ENCODE measurements at regions not wholly inside any gene's neighbourhood (a gene's known extent, or its start where the extent isn't known, plus 50 kb on each side); places are given as distances from the start of the nearest gene placed in this dataset.

DNA sequence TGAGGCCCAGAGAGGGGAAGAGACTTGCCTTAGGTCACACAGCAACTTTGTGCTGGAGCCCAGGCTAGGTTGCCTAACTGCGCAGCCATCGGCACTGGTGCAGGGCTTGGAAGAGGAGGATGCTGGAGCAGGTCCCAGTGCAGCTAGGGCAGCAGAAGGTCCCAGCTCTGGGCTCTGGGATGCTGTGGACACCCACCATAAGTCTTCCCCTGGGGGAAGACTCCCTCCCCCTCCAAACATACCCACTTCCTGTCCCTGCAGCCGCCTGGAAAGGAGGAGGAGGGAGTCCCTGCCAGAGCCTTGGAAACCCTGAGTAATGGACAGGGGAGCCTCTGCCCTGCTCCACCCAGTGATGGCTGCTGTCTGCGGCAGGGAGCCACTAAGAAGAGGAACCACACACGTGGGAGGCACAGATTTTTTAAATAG, 93.6 kb downstream of the NCR2 start:
- TF ChIP-seq, protein P1, sequence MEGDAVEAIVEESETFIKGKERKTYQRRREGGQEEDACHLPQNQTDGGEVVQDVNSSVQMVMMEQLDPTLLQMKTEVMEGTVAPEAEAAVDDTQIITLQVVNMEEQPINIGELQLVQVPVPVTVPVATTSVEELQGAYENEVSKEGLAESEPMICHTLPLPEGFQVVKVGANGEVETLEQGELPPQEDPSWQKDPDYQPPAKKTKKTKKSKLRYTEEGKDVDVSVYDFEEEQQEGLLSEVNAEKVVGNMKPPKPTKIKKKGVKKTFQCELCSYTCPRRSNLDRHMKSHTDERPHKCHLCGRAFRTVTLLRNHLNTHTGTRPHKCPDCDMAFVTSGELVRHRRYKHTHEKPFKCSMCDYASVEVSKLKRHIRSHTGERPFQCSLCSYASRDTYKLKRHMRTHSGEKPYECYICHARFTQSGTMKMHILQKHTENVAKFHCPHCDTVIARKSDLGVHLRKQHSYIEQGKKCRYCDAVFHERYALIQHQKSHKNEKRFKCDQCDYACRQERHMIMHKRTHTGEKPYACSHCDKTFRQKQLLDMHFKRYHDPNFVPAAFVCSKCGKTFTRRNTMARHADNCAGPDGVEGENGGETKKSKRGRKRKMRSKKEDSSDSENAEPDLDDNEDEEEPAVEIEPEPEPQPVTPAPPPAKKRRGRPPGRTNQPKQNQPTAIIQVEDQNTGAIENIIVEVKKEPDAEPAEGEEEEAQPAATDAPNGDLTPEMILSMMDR (conservative IDR thresholded peaks at IDR 0.05) = no peak
- peaks cover 15% of the 10 kb centered on the region for H3K4me1 Mint-ChIP-seq
- no peaks in the 10 kb centered on the region for H3K9me3 Mint-ChIP-seq
- peak overlapping the region; percentile 77 for H3K4me3 Mint-ChIP-seq
- peaks cover 34% of the 10 kb centered on the region for H3K27me3 Mint-ChIP-seq (ENCODE audit: low read depth)
- no peak for DNase-seq (ENCODE audit: low read depth, low spot score)
- no peaks in the 10 kb centered on the region for H3K36me3 Mint-ChIP-seq (ENCODE audit: low read depth)
- H3K27ac Mint-ChIP-seq (ENCODE audit: unreplicated experiment) = no peak overlapping the region

DNA sequence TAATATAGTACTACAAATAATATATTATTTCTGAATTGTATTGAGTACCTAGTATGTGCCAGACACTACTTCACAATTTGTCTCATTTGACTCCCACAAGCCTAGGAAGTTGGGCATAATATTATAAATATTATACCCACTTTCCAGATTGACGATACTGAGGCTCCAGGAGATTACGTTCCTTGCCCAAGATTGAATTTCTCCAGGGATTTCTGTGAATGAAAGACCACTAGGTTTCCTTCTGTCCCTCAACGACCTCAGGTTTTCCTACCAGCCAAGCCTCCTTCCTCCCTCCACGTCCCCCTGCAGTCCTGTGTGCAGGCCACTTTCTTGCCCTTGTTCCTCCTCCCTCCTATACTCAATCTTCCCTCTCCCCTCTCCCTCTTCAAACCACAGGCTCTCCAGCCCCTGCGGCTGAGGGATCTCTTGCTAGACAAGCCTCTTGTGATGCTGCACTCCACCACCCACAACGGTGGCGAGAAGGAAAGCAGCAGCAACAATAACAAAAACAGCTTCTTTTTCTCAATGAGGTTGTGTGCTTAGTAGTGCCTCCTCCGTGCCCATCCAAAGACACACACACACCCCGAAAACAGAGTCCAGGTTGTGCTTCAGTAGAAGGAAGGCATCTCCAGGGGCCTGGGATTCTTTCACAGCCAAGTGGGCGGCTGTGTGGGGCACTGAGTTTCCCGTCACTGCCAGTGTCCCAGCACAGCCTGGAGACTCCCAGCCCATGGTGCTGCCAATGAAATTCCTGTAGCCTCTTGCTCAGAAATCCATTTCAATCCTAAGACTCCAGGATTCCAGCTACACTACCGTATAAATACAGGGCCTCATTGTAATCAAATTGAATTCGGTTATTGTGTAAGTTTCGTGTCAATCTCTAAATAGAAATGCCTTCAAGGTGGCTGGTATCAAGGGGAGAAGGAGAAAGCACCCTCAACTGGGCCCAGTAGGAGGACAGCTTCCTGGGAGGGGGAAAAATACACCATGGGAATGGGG, 94.4 kb downstream of the NCR2 start:
- Mint-ChIP-seq H3K36me3 (ENCODE audit: low read depth) (no peaks in the 10 kb centered on the region), H3K27ac (ENCODE audit: unreplicated experiment) (no peak overlapping the region), H3K9me3 (no peaks in the 10 kb centered on the region), H3K27me3 (ENCODE audit: low read depth) (peaks cover 34% of the 10 kb centered on the region), H3K4me1 (peaks cover 17% of the 10 kb centered on the region), H3K4me3 (peak overlapping the region; percentile 56)
- no peak for DNase-seq (ENCODE audit: low read depth, low spot score)
- TF ChIP-seq, protein P1 (conservative IDR thresholded peaks at IDR 0.05) = no peak

DNA sequence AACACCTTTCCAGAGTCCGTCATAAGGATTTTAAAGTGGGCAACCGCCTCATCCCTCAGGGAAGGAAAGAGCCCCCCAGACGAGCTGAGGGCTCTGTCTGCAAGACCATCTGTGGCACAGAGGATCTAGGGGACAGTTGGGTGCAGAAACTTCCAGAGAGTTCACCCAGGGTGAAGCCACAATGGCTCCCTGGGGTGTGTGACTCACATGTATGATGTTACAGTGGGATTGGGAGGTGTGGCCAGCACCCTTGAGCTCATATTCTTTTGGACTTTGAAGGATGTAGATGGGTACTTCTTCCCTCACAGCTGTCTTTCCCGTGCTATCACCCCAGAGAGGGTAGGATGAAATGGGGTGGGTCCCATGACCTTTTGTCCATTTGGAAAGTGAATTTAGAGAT, 95.5 kb downstream of the NCR2 start:
- no peaks in the 10 kb centered on the region for H3K9me3 Mint-ChIP-seq
- no peaks in the 10 kb centered on the region for H3K36me3 Mint-ChIP-seq (ENCODE audit: low read depth)
- H3K4me3 Mint-ChIP-seq = no peak overlapping the region
- no peak for DNase-seq (ENCODE audit: low read depth, low spot score)
- H3K27me3 Mint-ChIP-seq (ENCODE audit: low read depth) = peaks cover 37% of the 10 kb centered on the region
- H3K27ac Mint-ChIP-seq (ENCODE audit: unreplicated experiment) = no peak overlapping the region
- TF ChIP-seq, protein P1 (conservative IDR thresholded peaks at IDR 0.05) = no peak
- H3K4me1 Mint-ChIP-seq = peaks cover 21% of the 10 kb centered on the region

GRCh38 chr6:41432280-41432679, 96.9 kb downstream of the NCR2 start:
- TF ChIP-seq, protein P1 (conservative IDR thresholded peaks at IDR 0.05) = no peak
- no peak overlapping the region for H3K4me3 Mint-ChIP-seq
- H3K4me1 Mint-ChIP-seq = peaks cover 21% of the 10 kb centered on the region
- no peak overlapping the region for H3K27ac Mint-ChIP-seq (ENCODE audit: unreplicated experiment)
- no peaks in the 10 kb centered on the region for H3K36me3 Mint-ChIP-seq (ENCODE audit: low read depth)
- DNase-seq (ENCODE audit: low read depth, low spot score) = no peak
- H3K27me3 Mint-ChIP-seq (ENCODE audit: low read depth) = peaks cover 37% of the 10 kb centered on the region
- no peaks in the 10 kb centered on the region for H3K9me3 Mint-ChIP-seq

GRCh38 chr6:41434803-41435481, 99.5 kb downstream of the NCR2 start:
- H3K27me3 Mint-ChIP-seq (ENCODE audit: low read depth) = peaks cover 31% of the 10 kb centered on the region
- H3K4me3 Mint-ChIP-seq = no peak overlapping the region
- H3K27ac Mint-ChIP-seq (ENCODE audit: unreplicated experiment) = no peak overlapping the region
- no peak for DNase-seq (ENCODE audit: low read depth, low spot score)
- no peaks in the 10 kb centered on the region for H3K36me3 Mint-ChIP-seq (ENCODE audit: low read depth)
- H3K4me1 Mint-ChIP-seq = peaks cover 14% of the 10 kb centered on the region
- H3K9me3 Mint-ChIP-seq = no peaks in the 10 kb centered on the region
- TF ChIP-seq, protein P1 (conservative IDR thresholded peaks at IDR 0.05) = no peak

Measured in neural crest cell (in vitro differentiated cells).